PC-9 (cell line): ENCODE measurements at regions not wholly inside any gene's neighbourhood (a gene's known extent, or its start where the extent isn't known, plus 50 kb on each side); places are given as distances from the start of the nearest gene placed in this dataset.

Source experiments
- EZH2 ChIP-seq: fragments of 200-600 bp; sonication (generic); IDR thresholded peaks from 2 replicates; pipeline ENCODE4 v1.8.0; 2017; ENCODE audit warnings: antibody characterized with exemption, low read depth
- TF ChIP-seq, protein P1 (sequence below): fragments of 200-600 bp; sonication (generic); conservative IDR thresholded peaks from 2 replicates; pipeline ENCODE4 v1.6.1; 2017; ENCODE audit warnings: mixed run types, antibody characterized with exemption, mild to moderate bottlenecking, moderate library complexity

- TF ChIP-seq, protein P1, sequence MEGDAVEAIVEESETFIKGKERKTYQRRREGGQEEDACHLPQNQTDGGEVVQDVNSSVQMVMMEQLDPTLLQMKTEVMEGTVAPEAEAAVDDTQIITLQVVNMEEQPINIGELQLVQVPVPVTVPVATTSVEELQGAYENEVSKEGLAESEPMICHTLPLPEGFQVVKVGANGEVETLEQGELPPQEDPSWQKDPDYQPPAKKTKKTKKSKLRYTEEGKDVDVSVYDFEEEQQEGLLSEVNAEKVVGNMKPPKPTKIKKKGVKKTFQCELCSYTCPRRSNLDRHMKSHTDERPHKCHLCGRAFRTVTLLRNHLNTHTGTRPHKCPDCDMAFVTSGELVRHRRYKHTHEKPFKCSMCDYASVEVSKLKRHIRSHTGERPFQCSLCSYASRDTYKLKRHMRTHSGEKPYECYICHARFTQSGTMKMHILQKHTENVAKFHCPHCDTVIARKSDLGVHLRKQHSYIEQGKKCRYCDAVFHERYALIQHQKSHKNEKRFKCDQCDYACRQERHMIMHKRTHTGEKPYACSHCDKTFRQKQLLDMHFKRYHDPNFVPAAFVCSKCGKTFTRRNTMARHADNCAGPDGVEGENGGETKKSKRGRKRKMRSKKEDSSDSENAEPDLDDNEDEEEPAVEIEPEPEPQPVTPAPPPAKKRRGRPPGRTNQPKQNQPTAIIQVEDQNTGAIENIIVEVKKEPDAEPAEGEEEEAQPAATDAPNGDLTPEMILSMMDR: no peak
- TF ChIP-seq EZH2: no peak
Observed at GRCh38 chr2:117269574-117269973, 544.9 kb upstream of the DDX18 start.
